GM12801 (cell line): ENCODE measurements at regions not wholly inside any gene's neighbourhood (a gene's known extent, or its start where the extent isn't known, plus 50 kb on each side); places are given as distances from the start of the nearest gene placed in this dataset.

Experiments used
- TF ChIP-seq, protein P1 (sequence below): IDR thresholded peaks from one replicate; pipeline ENCODE4 v1.5.1; 2011; ENCODE audit warnings: control low read depth; ENCODE audit not compliant: insufficient read length; ENCODE audit errors: extremely low read depth

- TF ChIP-seq, protein P1, sequence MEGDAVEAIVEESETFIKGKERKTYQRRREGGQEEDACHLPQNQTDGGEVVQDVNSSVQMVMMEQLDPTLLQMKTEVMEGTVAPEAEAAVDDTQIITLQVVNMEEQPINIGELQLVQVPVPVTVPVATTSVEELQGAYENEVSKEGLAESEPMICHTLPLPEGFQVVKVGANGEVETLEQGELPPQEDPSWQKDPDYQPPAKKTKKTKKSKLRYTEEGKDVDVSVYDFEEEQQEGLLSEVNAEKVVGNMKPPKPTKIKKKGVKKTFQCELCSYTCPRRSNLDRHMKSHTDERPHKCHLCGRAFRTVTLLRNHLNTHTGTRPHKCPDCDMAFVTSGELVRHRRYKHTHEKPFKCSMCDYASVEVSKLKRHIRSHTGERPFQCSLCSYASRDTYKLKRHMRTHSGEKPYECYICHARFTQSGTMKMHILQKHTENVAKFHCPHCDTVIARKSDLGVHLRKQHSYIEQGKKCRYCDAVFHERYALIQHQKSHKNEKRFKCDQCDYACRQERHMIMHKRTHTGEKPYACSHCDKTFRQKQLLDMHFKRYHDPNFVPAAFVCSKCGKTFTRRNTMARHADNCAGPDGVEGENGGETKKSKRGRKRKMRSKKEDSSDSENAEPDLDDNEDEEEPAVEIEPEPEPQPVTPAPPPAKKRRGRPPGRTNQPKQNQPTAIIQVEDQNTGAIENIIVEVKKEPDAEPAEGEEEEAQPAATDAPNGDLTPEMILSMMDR = no peak
Observed at GRCh38 chr1:110785612-110786011, 87.3 kb upstream of the CD53 start.

DNA sequence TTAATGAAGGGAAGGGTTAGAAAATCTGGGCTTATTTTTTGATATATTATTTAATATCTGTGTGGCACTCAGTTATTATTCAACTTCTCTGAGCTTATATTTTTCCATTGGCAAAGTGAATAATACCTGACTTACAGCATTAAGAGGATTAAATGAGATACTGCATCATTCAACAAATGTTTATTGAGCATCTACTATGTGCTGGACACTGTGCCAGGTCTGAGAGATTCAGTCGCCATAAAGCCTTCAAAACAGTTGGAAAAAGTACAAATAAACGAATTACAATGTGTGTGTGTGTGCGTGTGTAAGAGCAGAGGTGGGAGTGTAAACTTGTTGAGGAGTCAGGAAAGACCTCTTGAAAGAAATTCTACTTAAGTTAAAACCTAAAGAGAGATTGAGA is 87.9 kb upstream of the CD53 start:
- TF ChIP-seq, protein P1 = no peak

DNA sequence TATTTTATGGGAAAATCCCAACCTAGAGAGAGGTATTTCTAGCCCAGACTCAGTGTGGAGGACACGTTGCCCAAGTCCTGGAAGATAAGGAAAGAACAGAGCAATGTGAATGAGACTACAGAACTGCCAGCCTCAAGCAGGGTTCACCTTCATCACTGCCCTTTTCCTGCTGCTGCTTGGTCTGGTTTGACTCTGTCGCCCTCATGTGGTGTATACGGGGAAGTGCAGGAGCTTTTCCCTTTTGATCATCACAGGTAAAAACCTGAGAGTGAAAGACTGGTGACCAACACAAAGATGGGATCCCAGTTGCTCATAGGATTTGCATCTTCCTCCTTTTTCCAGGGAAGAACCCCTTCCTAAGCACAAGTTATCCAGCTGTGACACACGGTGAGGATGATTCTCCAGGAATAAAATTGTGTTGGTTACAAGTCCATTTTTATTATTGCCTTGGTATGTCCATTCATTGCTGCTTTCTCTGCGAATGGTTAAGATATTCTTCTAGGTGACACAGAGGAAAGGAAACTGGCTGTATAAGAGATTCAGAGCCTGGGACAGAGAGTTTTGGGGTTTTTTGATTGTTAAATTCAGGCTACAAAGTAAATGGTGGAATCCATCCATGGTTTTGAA is 89.5 kb upstream of the CD53 start:
- TF ChIP-seq, protein P1 = peak; percentile 81

GRCh38 chr1:110781525-110781924 is 91.4 kb upstream of the CD53 start:
- TF ChIP-seq, protein P1 = no peak

DNA sequence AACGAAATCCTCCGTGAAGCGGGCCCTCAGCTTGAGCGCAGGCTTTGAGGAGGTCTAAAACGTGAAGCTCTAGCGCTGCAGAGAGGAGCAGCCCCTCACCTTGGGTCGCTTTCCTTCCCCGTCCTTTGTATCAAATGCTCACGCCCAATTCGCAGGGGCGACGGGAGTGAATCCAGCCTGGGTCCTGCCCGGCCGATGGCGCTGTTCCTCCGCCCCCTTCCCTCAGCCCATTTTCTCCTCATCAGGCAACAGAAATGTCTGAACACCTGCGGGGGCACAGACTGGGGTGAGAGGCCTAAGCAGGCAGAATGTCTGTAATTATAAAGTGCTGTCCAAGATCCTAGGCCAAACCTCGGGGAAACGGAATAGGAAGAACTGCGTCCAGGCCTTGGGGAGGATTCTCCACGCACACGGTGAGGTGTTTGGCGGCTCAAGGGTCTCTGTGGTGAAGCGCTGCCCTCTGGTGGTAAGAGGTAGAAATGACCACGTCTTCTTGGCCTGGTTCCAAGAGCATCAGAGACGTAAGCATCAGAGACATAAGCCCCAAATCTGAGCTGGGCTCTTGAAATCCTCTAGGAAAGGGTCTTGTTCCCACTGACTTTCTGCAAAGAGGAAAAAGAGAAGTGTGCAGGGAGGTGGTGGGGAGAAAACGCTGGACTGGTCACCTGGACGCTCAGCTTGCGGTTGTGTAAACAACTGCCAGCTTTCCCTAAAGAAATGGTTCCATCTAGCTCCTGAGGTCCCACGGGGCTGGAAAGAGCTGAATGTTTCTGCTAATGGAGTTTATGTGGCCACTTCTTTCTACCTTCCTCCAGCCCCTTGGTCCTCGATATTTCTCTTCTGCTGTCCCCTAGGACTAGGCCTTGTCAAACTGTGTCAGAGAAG is 92.1 kb upstream of the CD53 start:
- TF ChIP-seq, protein P1 = no peak

DNA sequence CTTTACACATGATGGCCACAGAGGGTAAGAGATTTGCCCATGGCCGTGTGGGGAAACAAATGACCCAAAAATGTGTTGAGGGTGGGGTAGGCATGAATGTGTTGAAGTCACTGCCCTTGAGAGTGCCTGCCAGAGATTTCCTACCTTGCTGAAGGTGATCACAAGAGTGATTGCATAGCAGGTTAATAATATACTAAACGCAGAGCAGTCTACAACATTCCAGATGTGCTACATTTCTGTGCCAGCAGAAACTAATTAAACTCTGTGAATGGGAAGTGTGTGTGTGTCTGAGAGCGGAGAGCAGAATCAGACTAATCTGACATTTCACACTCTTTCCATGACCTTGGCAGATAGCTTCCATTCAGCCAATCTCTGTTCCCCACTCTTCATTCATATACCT is 93.3 kb upstream of the CD53 start:
- TF ChIP-seq, protein P1 = no peak

DNA sequence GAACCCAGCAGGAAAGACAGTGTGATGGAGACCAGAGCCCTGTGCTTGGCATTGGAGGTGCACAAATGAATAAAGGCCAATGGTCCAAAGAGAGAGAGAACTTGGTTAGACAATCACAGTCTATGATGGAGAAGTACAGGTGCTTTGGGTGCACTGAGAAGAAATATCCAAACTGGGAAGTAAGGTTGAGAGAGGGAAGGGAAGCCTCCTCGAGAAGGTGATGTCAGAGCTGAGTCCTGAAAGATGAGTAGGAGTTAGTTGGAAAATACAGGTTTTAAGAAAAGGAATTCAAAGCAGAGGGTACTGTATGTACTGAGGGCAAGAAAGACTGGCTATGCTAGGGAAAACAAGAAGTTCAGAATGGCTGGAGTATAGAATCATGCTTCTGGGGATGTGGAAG is 94.1 kb upstream of the CD53 start:
- TF ChIP-seq, protein P1 = no peak
